ENCODE measurements at regions not wholly inside any gene's neighbourhood (a gene's known extent, or its start where the extent isn't known, plus 50 kb on each side); places are given as distances from the start of the nearest gene placed in this dataset.

GRCh38 chr4:11214281-11214680 is 214.4 kb downstream of the HS3ST1 start:
- Mint-ChIP-seq H3K4me1 (0 out of 2 replicates have a peak, but pooled peaks cover 3% of the 10 kb centered on the region), H3K9me3 (peaks cover 71% of the 10 kb centered on the region), H3K36me3 (peaks cover 61% of the 10 kb centered on the region), H3K27ac (no peak overlapping the region), H3K4me3 (no peak overlapping the region), H3K27me3 (ENCODE audit: low read depth) (no peaks in the 10 kb centered on the region; the same call in 1 of the 2 replicates)
- ATAC-seq (no peak), DNase-seq (ENCODE audit: low spot score) (no peak)
- ChIA-PET POLR2A (no interaction called here), CTCF (no interaction called here)
- TF ChIP-seq USF2 (CRISPR knock-in tag; IDR thresholded peaks at IDR 0.05), result no peak
- no peak for TF ChIP-seq IRF1 (CRISPR knock-in tag; IDR thresholded peaks at IDR 0.05)
- TF ChIP-seq NFE2L1 (CRISPR knock-in tag; IDR thresholded peaks at IDR 0.05), result no peak
- TF ChIP-seq PREB (CRISPR knock-in tag; IDR thresholded peaks at IDR 0.05; ENCODE audit: borderline replicate concordance), result no peak
- no peak for TF ChIP-seq ZNF232 (CRISPR knock-in tag; IDR thresholded peaks at IDR 0.05)
- TF ChIP-seq TEAD1 (CRISPR knock-in tag; IDR thresholded peaks at IDR 0.05), result no peak
- TF ChIP-seq ZNF532 (CRISPR knock-in tag; IDR thresholded peaks at IDR 0.05; ENCODE audit: borderline replicate concordance), result no peak
- TF ChIP-seq ELF4 (CRISPR knock-in tag; IDR thresholded peaks at IDR 0.05; ENCODE audit: low read depth), result no peak
- TF ChIP-seq ESRRA (CRISPR knock-in tag; IDR thresholded peaks at IDR 0.05; ENCODE audit: borderline replicate concordance), result no peak
- no peak for TF ChIP-seq OVOL2 (CRISPR knock-in tag; IDR thresholded peaks at IDR 0.05; ENCODE audit: borderline replicate concordance)
- no peak for TF ChIP-seq ERG (CRISPR knock-in tag; IDR thresholded peaks at IDR 0.05)
- TF ChIP-seq ARID4B (CRISPR knock-in tag; IDR thresholded peaks at IDR 0.05; ENCODE audit: borderline replicate concordance), result no peak
- no peak for TF ChIP-seq ETV6 (CRISPR knock-in tag; IDR thresholded peaks at IDR 0.05)
